Osteoblast (primary cell): ENCODE measurements at regions not wholly inside any gene's neighbourhood (a gene's known extent, or its start where the extent isn't known, plus 50 kb on each side); places are given as distances from the start of the nearest gene placed in this dataset.
"Not testable (repeated sequence)": the region's sequence is repeated elsewhere in the genome, so short reads cannot be mapped to it uniquely, and the experiment has no call there.

Source experiments
- DNase-seq: peaks from one replicate; pipeline ENCODE4 v3.0.0; 2011; ENCODE audit warnings: low spot score, mixed read lengths; ENCODE audit not compliant: insufficient read length; ENCODE audit errors: missing footprints
- H2AFZ ChIP-seq: 2 replicates; pipeline ENCODE4 v1.6.0; 2011; ENCODE audit warnings: mild to moderate bottlenecking, low read length
- H3K27ac ChIP-seq: 2 replicates; pipeline ENCODE4 v1.5.1; 2011; ENCODE audit warnings: mild to moderate bottlenecking, low read depth, low read length, moderate library complexity
- H3K27me3 ChIP-seq: 2 replicates; pipeline ENCODE4 v1.6.0; 2012; ENCODE audit warnings: mild to moderate bottlenecking, control low read depth, inconsistent platforms, low read length, moderate library complexity; ENCODE audit not compliant: insufficient read depth
- H3K36me3 ChIP-seq: 2 replicates; pipeline ENCODE4 v1.5.1; 2011; ENCODE audit warnings: mild to moderate bottlenecking, low read length, control low read depth, moderate library complexity; ENCODE audit not compliant: insufficient read depth
- H3K4me1 ChIP-seq: 2 replicates; pipeline ENCODE4 v1.5.1; 2011; ENCODE audit warnings: mild to moderate bottlenecking, low read length, control low read depth, moderate library complexity; ENCODE audit not compliant: insufficient read depth
- H3K4me2 ChIP-seq: 2 replicates; pipeline ENCODE4 v1.6.0; 2011; ENCODE audit warnings: mild to moderate bottlenecking, low read length; ENCODE audit not compliant: insufficient read depth
- H3K4me3 ChIP-seq: fragments of 200-600 bp; sonication (generic); 3 replicates; pipeline ENCODE4 v1.5.1; 2012; ENCODE audit warnings: mild to moderate bottlenecking, low read length, inconsistent platforms; ENCODE audit not compliant: insufficient read depth
- H3K79me2 ChIP-seq: 2 replicates; pipeline ENCODE4 v1.6.0; 2012; ENCODE audit warnings: mild to moderate bottlenecking, low read length, control low read depth, inconsistent platforms; ENCODE audit not compliant: insufficient read depth
- H3K9me3 ChIP-seq: 2 replicates; pipeline ENCODE4 v1.5.1; 2011; ENCODE audit warnings: low read depth, low read length, control low read depth
- H4K20me1 ChIP-seq: 2 replicates; pipeline ENCODE4 v1.6.0; 2012; ENCODE audit warnings: mild to moderate bottlenecking, low read length, control low read depth; ENCODE audit not compliant: insufficient read depth
- CTCF ChIP-seq: IDR thresholded peaks from 2 replicates; pipeline ENCODE4 v1.5.1; 2011; ENCODE audit warnings: mild to moderate bottlenecking, low read depth, low read length, moderate library complexity; ENCODE audit errors: extremely low read depth

GRCh38 chr14:43336351-43336750, 1170.7 kb downstream of the FSCB start:
- Histone ChIP-seq H4K20me1 (no peaks in the 10 kb centered on the region), H3K79me2 (no peaks in the 10 kb centered on the region), H3K36me3 (no peaks in the 10 kb centered on the region), H3K27ac (no peak overlapping the region), H3K9me3 (no peaks in the 10 kb centered on the region), H3K4me3 (no peak overlapping the region), H3K4me2 (no peak overlapping the region), H2AFZ (no peak overlapping the region), H3K27me3 (no peaks in the 10 kb centered on the region), H3K4me1 (no peaks in the 10 kb centered on the region)
- DNase-seq, result no peak
- TF ChIP-seq CTCF, result no peak

GRCh38 chr14:43326501-43327407, 1180.3 kb downstream of the FSCB start:
- H3K27ac ChIP-seq, H3K4me2 ChIP-seq, H3K36me3 ChIP-seq, H3K27me3 ChIP-seq, H3K4me3 ChIP-seq, H3K79me2 ChIP-seq, DNase-seq, H3K9me3 ChIP-seq, H2AFZ ChIP-seq, H4K20me1 ChIP-seq, H3K4me1 ChIP-seq: not testable (repeated sequence)

GRCh38 chr14:43316427-43316826, 1190.7 kb downstream of the FSCB start:
- no peaks in the 10 kb centered on the region for H3K9me3 ChIP-seq
- no peak overlapping the region for H3K27ac ChIP-seq
- H3K4me3 ChIP-seq, result no peak overlapping the region
- TF ChIP-seq CTCF, result no peak
- H4K20me1 ChIP-seq, result no peaks in the 10 kb centered on the region
- no peak for DNase-seq
- no peaks in the 10 kb centered on the region for H3K27me3 ChIP-seq
- no peaks in the 10 kb centered on the region for H3K36me3 ChIP-seq
- H3K4me1 ChIP-seq, result no peaks in the 10 kb centered on the region
- H3K4me2 ChIP-seq, result no peak overlapping the region
- H2AFZ ChIP-seq, result no peak overlapping the region
- H3K79me2 ChIP-seq, result no peaks in the 10 kb centered on the region

- no peaks in the 10 kb centered on the region for H4K20me1 ChIP-seq
- no peaks in the 10 kb centered on the region for H3K27me3 ChIP-seq
- H3K4me2 ChIP-seq, result no peak overlapping the region
- no peak for TF ChIP-seq CTCF
- H2AFZ ChIP-seq, result no peak overlapping the region
- no peaks in the 10 kb centered on the region for H3K79me2 ChIP-seq
- no peaks in the 10 kb centered on the region for H3K36me3 ChIP-seq
- no peak for DNase-seq
- no peaks in the 10 kb centered on the region for H3K4me1 ChIP-seq
- no peak overlapping the region for H3K27ac ChIP-seq
- no peak overlapping the region for H3K4me3 ChIP-seq
- no peaks in the 10 kb centered on the region for H3K9me3 ChIP-seq
These were observed 1193.4 kb downstream of the FSCB start for GRCh38 chr14:43313719-43314118.
